ENCODE measurements at regions not wholly inside any gene's neighbourhood (a gene's known extent, or its start where the extent isn't known, plus 50 kb on each side); places are given as distances from the start of the nearest gene placed in this dataset.

- TF ChIP-seq CTCF (IDR thresholded peaks at IDR 0.05) (peak; percentile 15 to 32 (median 26)), POLR2AphosphoS5 (IDR thresholded peaks at IDR 0.05) (no peak), POLR2A (IDR thresholded peaks at IDR 0.05) (no peak)
These were observed 648.5 kb upstream of the RBFOX1 start for GRCh38 chr16:6684076-6684673.

Measured in transverse colon (tissue), 4 donors.